H1 (cell line): ENCODE measurements at regions not wholly inside any gene's neighbourhood (a gene's known extent, or its start where the extent isn't known, plus 50 kb on each side); places are given as distances from the start of the nearest gene placed in this dataset.

Experiments
- CBX5 ChIP-seq: fragments of 300-800, 300-1000 bp; sonication (generic); IDR thresholded peaks from 2 replicates; pipeline ENCODE4 v1.7.1; 2016; ENCODE audit warnings: antibody characterized with exemption, low read length, low read depth
- EGR1 ChIP-seq: IDR thresholded peaks from 2 replicates; pipeline ENCODE4 v1.6.1; 2011; ENCODE audit warnings: low read depth, low read length, borderline replicate concordance
- EZH2 ChIP-seq: fragments of 200-600 bp; sonication (generic); IDR thresholded peaks from 2 replicates; pipeline ENCODE4 v1.7.1; 2012; ENCODE audit warnings: low read depth, mild to moderate bottlenecking, moderate library complexity, low read length, inconsistent platforms; ENCODE audit not compliant: severe bottlenecking
- HDAC2 ChIP-seq, 2 experiments: fragments of 300-600 bp in 1 of 2; sonication (generic) in 1 of 2; IDR thresholded peaks; 2 replicates each; pipeline ENCODE4 v1.6.1; 2011 to 2012; ENCODE audit warnings: low read depth in 2 of 2, low read length in 2 of 2, mild to moderate bottlenecking in 2 of 2, moderate library complexity in 2 of 2, borderline replicate concordance in 1 of 2, inconsistent platforms in 1 of 2
- NANOG ChIP-seq: IDR thresholded peaks from 2 replicates; pipeline ENCODE4 v1.6.1; 2011; ENCODE audit warnings: low read length, low read depth, mild to moderate bottlenecking, inconsistent platforms; ENCODE audit not compliant: insufficient read depth, poor library complexity, severe bottlenecking
- POLR2AphosphoS5 ChIP-seq: IDR thresholded peaks from 2 replicates; pipeline ENCODE4 v1.6.1; 2011; ENCODE audit warnings: low read depth, low read length
- RAD21 ChIP-seq, 2 experiments: IDR thresholded peaks in 1 of 2; conservative IDR thresholded peaks in 1 of 2; 2 replicates each; pipeline ENCODE4 v1.6.1; 2011; ENCODE audit warnings: low read depth in 2 of 2, low read length in 2 of 2, improper control_type of control experiment in 1 of 2, inconsistent platforms in 1 of 2, mild to moderate bottlenecking in 1 of 2, moderate library complexity in 1 of 2
- SUZ12 ChIP-seq: fragments of 200-600 bp; sonication (generic); IDR thresholded peaks from 2 replicates; pipeline ENCODE4 v1.6.1; 2012; ENCODE audit warnings: mild to moderate bottlenecking, inconsistent platforms, low read length, moderate library complexity, mixed read lengths
- TAF7 ChIP-seq: optimal IDR thresholded peaks from 2 replicates; pipeline ENCODE3; 2011; ENCODE audit warnings: low read depth, mild to moderate bottlenecking, inconsistent platforms, low read length, moderate library complexity, borderline replicate concordance
- TF ChIP-seq, protein P1 (sequence below): fragments of 300-600 bp; sonication (generic); IDR thresholded peaks from 2 replicates; pipeline ENCODE4 v1.7.1; 2012; ENCODE audit warnings: low read length, moderate library complexity, mild to moderate bottlenecking, inconsistent platforms; ENCODE audit not compliant: insufficient replicate concordance

DNA sequence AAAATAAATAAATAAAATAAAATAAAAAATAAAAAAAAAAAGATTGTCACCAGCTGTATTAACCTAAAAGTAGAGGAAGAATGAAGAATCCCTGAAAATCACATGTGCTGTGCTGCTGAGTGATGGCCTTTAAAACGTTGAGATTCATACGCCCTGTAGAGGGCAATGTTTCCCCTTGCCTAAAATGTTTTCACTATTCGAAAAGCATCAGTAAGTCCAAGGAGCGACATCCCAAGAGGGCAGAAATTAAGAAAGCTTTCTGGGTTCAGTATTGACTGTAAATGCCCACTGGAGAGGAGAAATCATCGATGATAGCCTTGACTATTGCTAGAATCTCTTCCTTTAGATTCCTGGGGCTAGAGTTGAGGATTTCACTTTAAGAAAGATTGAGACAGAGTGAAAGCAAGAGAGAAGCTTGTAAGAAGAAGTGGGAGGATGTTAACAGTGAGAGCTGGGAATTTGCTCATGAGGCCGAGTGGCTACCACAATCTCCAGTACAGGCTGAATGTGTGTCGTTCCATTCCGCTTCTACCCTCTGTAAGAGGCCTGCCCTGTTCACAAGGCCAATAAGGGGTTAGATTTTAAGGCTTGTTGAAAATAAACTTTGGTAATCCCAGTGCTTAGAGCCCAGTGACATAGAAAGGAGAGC is 170.8 kb upstream of the FAM20A start (continued):
- TF ChIP-seq RAD21 (IDR thresholded peaks at IDR 0.05 in 1 of 2, conservative IDR thresholded peaks at IDR 0.05 in 1 of 2; ENCODE audit: low read depth in 2 of 2, low read length in 2 of 2): peak; percentile 69 to 79
- no peak for TF ChIP-seq EZH2
- no peak for TF ChIP-seq NANOG
- no peak for TF ChIP-seq CBX5
- TF ChIP-seq EGR1: no peak
- no peak for TF ChIP-seq TAF7
- no peak for TF ChIP-seq SUZ12
- no peak for TF ChIP-seq HDAC2 (IDR thresholded peaks at IDR 0.05; ENCODE audit: borderline replicate concordance in 1 of 2, low read depth in 2 of 2, low read length in 2 of 2)
- no peak for TF ChIP-seq POLR2AphosphoS5
- TF ChIP-seq, protein P1, sequence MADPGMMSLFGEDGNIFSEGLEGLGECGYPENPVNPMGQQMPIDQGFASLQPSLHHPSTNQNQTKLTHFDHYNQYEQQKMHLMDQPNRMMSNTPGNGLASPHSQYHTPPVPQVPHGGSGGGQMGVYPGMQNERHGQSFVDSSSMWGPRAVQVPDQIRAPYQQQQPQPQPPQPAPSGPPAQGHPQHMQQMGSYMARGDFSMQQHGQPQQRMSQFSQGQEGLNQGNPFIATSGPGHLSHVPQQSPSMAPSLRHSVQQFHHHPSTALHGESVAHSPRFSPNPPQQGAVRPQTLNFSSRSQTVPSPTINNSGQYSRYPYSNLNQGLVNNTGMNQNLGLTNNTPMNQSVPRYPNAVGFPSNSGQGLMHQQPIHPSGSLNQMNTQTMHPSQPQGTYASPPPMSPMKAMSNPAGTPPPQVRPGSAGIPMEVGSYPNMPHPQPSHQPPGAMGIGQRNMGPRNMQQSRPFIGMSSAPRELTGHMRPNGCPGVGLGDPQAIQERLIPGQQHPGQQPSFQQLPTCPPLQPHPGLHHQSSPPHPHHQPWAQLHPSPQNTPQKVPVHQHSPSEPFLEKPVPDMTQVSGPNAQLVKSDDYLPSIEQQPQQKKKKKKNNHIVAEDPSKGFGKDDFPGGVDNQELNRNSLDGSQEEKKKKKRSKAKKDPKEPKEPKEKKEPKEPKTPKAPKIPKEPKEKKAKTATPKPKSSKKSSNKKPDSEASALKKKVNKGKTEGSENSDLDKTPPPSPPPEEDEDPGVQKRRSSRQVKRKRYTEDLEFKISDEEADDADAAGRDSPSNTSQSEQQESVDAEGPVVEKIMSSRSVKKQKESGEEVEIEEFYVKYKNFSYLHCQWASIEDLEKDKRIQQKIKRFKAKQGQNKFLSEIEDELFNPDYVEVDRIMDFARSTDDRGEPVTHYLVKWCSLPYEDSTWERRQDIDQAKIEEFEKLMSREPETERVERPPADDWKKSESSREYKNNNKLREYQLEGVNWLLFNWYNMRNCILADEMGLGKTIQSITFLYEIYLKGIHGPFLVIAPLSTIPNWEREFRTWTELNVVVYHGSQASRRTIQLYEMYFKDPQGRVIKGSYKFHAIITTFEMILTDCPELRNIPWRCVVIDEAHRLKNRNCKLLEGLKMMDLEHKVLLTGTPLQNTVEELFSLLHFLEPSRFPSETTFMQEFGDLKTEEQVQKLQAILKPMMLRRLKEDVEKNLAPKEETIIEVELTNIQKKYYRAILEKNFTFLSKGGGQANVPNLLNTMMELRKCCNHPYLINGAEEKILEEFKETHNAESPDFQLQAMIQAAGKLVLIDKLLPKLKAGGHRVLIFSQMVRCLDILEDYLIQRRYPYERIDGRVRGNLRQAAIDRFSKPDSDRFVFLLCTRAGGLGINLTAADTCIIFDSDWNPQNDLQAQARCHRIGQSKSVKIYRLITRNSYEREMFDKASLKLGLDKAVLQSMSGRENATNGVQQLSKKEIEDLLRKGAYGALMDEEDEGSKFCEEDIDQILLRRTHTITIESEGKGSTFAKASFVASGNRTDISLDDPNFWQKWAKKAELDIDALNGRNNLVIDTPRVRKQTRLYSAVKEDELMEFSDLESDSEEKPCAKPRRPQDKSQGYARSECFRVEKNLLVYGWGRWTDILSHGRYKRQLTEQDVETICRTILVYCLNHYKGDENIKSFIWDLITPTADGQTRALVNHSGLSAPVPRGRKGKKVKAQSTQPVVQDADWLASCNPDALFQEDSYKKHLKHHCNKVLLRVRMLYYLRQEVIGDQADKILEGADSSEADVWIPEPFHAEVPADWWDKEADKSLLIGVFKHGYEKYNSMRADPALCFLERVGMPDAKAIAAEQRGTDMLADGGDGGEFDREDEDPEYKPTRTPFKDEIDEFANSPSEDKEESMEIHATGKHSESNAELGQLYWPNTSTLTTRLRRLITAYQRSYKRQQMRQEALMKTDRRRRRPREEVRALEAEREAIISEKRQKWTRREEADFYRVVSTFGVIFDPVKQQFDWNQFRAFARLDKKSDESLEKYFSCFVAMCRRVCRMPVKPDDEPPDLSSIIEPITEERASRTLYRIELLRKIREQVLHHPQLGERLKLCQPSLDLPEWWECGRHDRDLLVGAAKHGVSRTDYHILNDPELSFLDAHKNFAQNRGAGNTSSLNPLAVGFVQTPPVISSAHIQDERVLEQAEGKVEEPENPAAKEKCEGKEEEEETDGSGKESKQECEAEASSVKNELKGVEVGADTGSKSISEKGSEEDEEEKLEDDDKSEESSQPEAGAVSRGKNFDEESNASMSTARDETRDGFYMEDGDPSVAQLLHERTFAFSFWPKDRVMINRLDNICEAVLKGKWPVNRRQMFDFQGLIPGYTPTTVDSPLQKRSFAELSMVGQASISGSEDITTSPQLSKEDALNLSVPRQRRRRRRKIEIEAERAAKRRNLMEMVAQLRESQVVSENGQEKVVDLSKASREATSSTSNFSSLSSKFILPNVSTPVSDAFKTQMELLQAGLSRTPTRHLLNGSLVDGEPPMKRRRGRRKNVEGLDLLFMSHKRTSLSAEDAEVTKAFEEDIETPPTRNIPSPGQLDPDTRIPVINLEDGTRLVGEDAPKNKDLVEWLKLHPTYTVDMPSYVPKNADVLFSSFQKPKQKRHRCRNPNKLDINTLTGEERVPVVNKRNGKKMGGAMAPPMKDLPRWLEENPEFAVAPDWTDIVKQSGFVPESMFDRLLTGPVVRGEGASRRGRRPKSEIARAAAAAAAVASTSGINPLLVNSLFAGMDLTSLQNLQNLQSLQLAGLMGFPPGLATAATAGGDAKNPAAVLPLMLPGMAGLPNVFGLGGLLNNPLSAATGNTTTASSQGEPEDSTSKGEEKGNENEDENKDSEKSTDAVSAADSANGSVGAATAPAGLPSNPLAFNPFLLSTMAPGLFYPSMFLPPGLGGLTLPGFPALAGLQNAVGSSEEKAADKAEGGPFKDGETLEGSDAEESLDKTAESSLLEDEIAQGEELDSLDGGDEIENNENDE: no peak
